ENCODE measurements at regions not wholly inside any gene's neighbourhood (a gene's known extent, or its start where the extent isn't known, plus 50 kb on each side); places are given as distances from the start of the nearest gene placed in this dataset.

DNA sequence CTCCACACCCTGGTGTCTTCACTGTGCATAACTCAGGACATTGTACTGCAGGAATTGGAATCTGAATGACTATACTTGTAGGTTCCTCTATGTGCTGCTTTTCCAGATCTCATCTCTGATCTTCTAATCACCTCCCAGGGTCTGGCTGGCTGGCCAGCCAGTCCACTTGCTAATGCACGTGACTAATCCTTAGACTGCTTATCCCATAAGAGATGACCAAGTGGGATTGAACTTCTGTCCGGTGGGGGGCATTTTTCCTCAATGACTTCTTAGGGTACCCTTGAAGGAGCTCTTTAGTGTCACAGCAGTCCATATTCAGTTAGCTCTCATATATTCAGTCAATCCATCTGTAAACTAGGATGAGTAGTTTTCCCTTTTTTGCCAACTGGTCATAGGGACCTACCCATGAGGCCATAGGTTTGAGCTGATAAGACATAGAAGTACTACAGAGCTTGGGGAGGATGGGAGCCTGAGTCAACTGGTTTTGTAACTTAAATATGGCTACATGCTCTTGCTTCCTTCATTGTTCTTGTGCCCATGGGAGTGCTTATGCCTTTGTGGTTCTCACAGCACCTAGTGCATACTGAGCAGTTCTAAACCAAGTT is 71.9 kb upstream of the WDR1 start:
- no peak overlapping the region for H3K27ac Mint-ChIP-seq (ENCODE audit: unreplicated experiment)
- TF ChIP-seq, protein P1, sequence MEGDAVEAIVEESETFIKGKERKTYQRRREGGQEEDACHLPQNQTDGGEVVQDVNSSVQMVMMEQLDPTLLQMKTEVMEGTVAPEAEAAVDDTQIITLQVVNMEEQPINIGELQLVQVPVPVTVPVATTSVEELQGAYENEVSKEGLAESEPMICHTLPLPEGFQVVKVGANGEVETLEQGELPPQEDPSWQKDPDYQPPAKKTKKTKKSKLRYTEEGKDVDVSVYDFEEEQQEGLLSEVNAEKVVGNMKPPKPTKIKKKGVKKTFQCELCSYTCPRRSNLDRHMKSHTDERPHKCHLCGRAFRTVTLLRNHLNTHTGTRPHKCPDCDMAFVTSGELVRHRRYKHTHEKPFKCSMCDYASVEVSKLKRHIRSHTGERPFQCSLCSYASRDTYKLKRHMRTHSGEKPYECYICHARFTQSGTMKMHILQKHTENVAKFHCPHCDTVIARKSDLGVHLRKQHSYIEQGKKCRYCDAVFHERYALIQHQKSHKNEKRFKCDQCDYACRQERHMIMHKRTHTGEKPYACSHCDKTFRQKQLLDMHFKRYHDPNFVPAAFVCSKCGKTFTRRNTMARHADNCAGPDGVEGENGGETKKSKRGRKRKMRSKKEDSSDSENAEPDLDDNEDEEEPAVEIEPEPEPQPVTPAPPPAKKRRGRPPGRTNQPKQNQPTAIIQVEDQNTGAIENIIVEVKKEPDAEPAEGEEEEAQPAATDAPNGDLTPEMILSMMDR (IDR thresholded peaks at IDR 0.05; ENCODE audit: unreplicated experiment) = no peak
- H3K27me3 Mint-ChIP-seq (ENCODE audit: unreplicated experiment) = peaks cover 51% of the 10 kb centered on the region
- CTCF ChIA-PET = interaction anchor here (0.9 to 1.1 kb wide), 2 partner anchors 16 to 660 kb away, joined by 3 to 5 read pairs; no protein-coding TSS in a partner anchor
- BruUV-seq (replicated peaks) = no TSS peak
- H3K9me3 Mint-ChIP-seq (ENCODE audit: low read depth, unreplicated experiment) = no peaks in the 10 kb centered on the region
- H3K36me3 Mint-ChIP-seq (ENCODE audit: insufficient read depth, unreplicated experiment) = no peaks in the 10 kb centered on the region
- no peak for DNase-seq
- H3K4me3 Mint-ChIP-seq (ENCODE audit: low read depth, unreplicated experiment) = no peak overlapping the region
- intact Hi-C loops (cut with micrococcal nuclease; ENCODE audit: unreplicated experiment) = no loop called here
- no peaks in the 10 kb centered on the region for H3K4me1 Mint-ChIP-seq (ENCODE audit: low read depth, unreplicated experiment)

DNA sequence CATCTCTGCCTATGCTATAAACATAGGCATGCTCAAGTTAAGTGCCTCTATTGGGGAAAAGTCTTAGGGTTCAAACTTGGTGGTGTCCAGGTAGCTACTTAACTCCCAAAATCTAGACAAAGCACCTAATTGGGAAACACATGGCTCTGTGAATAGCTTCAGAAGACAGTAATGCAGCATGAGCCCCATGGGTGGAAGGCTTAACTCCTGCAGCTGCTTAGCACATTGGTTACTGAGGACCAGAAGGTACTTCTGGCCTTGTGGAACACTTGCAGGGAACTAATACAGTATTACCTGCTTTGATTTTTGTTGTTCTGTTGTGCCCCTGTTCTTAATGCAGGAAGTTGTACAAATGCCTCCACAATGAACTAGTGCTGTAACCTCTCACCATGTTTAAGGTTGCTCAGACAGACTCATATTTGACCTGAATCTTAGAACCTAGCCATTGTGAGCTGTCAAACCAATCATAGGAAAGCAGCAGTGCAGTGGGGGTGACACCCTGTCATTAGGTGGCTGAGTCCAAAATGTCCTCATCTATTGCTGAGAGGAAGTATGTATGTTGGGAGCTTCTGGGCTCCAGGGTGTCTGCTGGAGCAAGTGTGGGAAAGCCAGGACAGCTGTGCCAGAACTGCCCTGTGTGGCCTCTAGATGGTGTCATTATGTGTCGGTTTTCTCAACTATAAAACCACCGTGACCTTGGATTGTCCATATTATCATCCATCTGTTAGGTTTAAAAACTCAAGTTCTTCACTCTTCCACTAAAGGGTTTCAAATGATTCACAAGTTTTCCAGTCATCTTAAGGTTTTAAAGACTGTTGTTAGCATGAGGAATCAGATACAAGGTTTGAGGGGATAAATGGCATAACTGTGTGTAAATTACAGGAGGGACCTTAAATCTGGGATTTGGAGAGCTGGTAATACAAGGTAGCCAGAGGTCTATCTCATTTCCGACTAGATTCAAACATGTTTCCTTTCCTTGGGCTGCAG is 69.9 kb upstream of the WDR1 start:
- peaks cover 42% of the 10 kb centered on the region for H3K27me3 Mint-ChIP-seq (ENCODE audit: unreplicated experiment)
- BruUV-seq (replicated peaks) = no TSS peak
- no peak overlapping the region for H3K27ac Mint-ChIP-seq (ENCODE audit: unreplicated experiment)
- H3K4me3 Mint-ChIP-seq (ENCODE audit: low read depth, unreplicated experiment) = no peak overlapping the region
- CTCF ChIA-PET = no interaction called here
- no peaks in the 10 kb centered on the region for H3K36me3 Mint-ChIP-seq (ENCODE audit: insufficient read depth, unreplicated experiment)
- no peaks in the 10 kb centered on the region for H3K4me1 Mint-ChIP-seq (ENCODE audit: low read depth, unreplicated experiment)
- no peak for DNase-seq
- TF ChIP-seq, protein P1 (IDR thresholded peaks at IDR 0.05; ENCODE audit: unreplicated experiment) = no peak
- intact Hi-C loops (cut with micrococcal nuclease; ENCODE audit: unreplicated experiment) = no loop called here
- H3K9me3 Mint-ChIP-seq (ENCODE audit: low read depth, unreplicated experiment) = no peaks in the 10 kb centered on the region

DNA sequence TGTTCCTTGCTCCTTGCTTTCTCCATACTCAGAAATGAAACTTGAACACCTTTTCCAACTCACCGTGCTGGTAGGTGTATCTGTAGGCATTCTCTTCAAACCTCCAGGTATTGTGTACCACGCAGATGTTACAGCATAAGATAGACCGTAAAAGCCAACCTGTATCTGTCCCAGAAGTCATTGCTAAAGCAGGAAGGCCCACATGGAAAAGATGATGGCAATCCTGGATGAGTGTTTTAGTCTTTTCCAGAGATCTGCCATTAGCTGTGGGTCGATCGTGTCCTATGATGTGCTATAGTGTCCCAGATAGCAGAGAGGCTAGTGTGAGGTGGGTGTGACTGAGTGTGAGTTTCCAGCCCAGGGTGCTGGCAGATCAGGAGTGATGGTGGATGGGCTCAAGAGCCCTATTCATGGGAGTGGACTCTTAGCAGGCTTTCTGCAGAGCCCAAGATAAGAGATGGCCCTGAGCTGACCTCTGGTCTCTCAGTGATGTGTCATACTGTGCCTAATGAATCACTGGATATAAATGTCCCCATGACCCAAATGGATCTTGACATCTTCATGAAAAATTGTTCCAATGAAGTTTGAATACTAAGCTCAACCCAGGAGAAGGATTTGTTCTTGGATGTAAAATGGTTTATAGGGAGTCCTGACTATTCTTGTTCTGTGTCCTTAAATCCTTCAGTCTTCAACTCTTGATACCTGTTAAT is 69.1 kb upstream of the WDR1 start:
- Mint-ChIP-seq H3K36me3 (ENCODE audit: insufficient read depth, unreplicated experiment) (no peaks in the 10 kb centered on the region), H3K27ac (ENCODE audit: unreplicated experiment) (no peak overlapping the region), H3K4me3 (ENCODE audit: low read depth, unreplicated experiment) (no peak overlapping the region), H3K4me1 (ENCODE audit: low read depth, unreplicated experiment) (no peaks in the 10 kb centered on the region), H3K27me3 (ENCODE audit: unreplicated experiment) (peaks cover 42% of the 10 kb centered on the region), H3K9me3 (ENCODE audit: low read depth, unreplicated experiment) (no peaks in the 10 kb centered on the region)
- no peak for DNase-seq
- TF ChIP-seq, protein P1 (IDR thresholded peaks at IDR 0.05; ENCODE audit: unreplicated experiment) = no peak
- BruUV-seq (replicated peaks) = no TSS peak
- intact Hi-C loops (cut with micrococcal nuclease; ENCODE audit: unreplicated experiment) = no loop called here
- CTCF ChIA-PET = no interaction called here

DNA sequence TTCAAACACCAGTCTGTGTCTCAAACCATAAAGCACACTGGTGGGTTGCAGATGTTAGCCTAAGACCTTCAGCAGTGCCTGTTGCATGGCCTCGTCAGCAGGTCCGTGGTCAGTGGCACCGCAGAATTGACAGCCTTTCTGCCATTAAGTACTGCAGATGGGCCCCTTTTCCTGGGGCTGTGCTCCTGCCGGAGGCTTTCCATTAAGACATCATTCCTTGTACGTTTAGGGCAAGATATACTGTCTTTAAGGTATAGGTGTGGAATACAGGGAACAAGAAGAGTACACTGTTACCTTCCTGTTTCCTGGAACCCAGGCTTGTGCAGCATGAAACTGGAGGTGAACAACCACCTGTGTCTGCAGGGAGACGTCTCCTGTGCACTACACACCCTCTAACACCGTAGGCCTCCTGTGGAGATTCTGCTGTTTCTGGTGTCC is 67.9 kb upstream of the WDR1 start:
- intact Hi-C loops (cut with micrococcal nuclease; ENCODE audit: unreplicated experiment) = no loop called here
- BruUV-seq (replicated peaks) = no TSS peak

More for the DNA sequence above, 67.9 kb upstream of the WDR1 start:
- Mint-ChIP-seq H3K36me3 (ENCODE audit: insufficient read depth, unreplicated experiment) (no peaks in the 10 kb centered on the region), H3K4me1 (ENCODE audit: low read depth, unreplicated experiment) (no peaks in the 10 kb centered on the region), H3K4me3 (ENCODE audit: low read depth, unreplicated experiment) (no peak overlapping the region), H3K9me3 (ENCODE audit: low read depth, unreplicated experiment) (no peaks in the 10 kb centered on the region), H3K27me3 (ENCODE audit: unreplicated experiment) (peaks cover 46% of the 10 kb centered on the region), H3K27ac (ENCODE audit: unreplicated experiment) (no peak overlapping the region)
- TF ChIP-seq, protein P1 (IDR thresholded peaks at IDR 0.05; ENCODE audit: unreplicated experiment) = no peak
- no peak for DNase-seq
- CTCF ChIA-PET = no interaction called here
